HEK293 (cell line): ENCODE measurements at regions not wholly inside any gene's neighbourhood (a gene's known extent, or its start where the extent isn't known, plus 50 kb on each side); places are given as distances from the start of the nearest gene placed in this dataset.
A peak's percentile ranks its signal among the peaks of the same experiment; 100 is the strongest.

Experiments used
- CTCF ChIA-PET: fragments of 350-600 bp; formaldehyde crosslinking; extraction: SDS; loops from one replicate; lab custom pipeline; 2021; ENCODE audit warnings: antibody characterized with exemption; lab: Yijun Ruan, JAX
- POLR2A ChIA-PET: fragments of 300-600 bp; formaldehyde crosslinking; extraction: SDS; loops from one replicate; lab custom pipeline; 2020; ENCODE audit warnings: antibody characterized with exemption, inconsistent platforms; lab: Yijun Ruan, JAX
- H3K27ac ChIP-seq: fragments of 200-500 bp; sonication (Bioruptor generic); 2 replicates; pipeline ENCODE4 v1.5.1; 2014; ENCODE audit warnings: low read depth, low read length, control low read depth, inconsistent platforms; ENCODE audit errors: extremely low read depth
- H3K36me3 ChIP-seq, 2 experiments: fragments of 200-500 bp in 1 of 2; sonication (Bioruptor generic) in 1 of 2; 1 replicate in 1 of 2; 2 replicates in 1 of 2; pipeline ENCODE4 v1.5.1; 2014 to 2017; ENCODE audit warnings: inconsistent platforms in 2 of 2, low read length in 2 of 2; ENCODE audit not compliant: control insufficient read depth in 2 of 2, insufficient read depth in 1 of 2
- H3K4me1 ChIP-seq: fragments of 200-500 bp; sonication (Bioruptor generic); 2 replicates; pipeline ENCODE4 v1.5.1; 2014; ENCODE audit warnings: mild to moderate bottlenecking, low read length, inconsistent platforms; ENCODE audit not compliant: control insufficient read depth, insufficient read depth
- H3K4me3 ChIP-seq: 2 replicates; pipeline ENCODE4 v1.5.1; 2011; ENCODE audit warnings: low read depth, mild to moderate bottlenecking, control low read depth, low read length, moderate library complexity
- H3K9me3 ChIP-seq: fragments of 200-500 bp; sonication (Bioruptor generic); 2 replicates; pipeline ENCODE4 v1.5.1; 2014; ENCODE audit warnings: low read depth, low read length, inconsistent platforms; ENCODE audit not compliant: control insufficient read depth, insufficient read depth
- CTCF ChIP-seq: fragments of 450-650 bp; formaldehyde crosslinking; IDR thresholded peaks from 2 replicates; pipeline ENCODE4 v1.5.1; 2016; ENCODE audit warnings: missing biosample characterization, missing genetic modification characterization
- KLF10 ChIP-seq: fragments of 450-650 bp; IDR thresholded peaks from 2 replicates; pipeline ENCODE4 v1.5.1; 2018; ENCODE audit warnings: missing biosample characterization, mild to moderate bottlenecking, missing genetic modification characterization
- KLF8 ChIP-seq: fragments of 450-650 bp; formaldehyde crosslinking; IDR thresholded peaks from 2 replicates; pipeline ENCODE4 v1.5.1; 2016; ENCODE audit warnings: missing biosample characterization, missing genetic modification characterization
- PRDM10 ChIP-seq: fragments of 450-650 bp; formaldehyde crosslinking; IDR thresholded peaks from 2 replicates; pipeline ENCODE4 v1.5.1; 2016; ENCODE audit warnings: missing biosample characterization, missing genetic modification characterization
- SCRT2 ChIP-seq: fragments of 450-650 bp; formaldehyde crosslinking; IDR thresholded peaks from 2 replicates; pipeline ENCODE4 v1.5.1; 2016; ENCODE audit warnings: missing biosample characterization, missing genetic modification characterization
- SP2 ChIP-seq: fragments of 450-650 bp; formaldehyde crosslinking; IDR thresholded peaks from 2 replicates; pipeline ENCODE4 v1.5.1; 2016; ENCODE audit warnings: missing biosample characterization, missing genetic modification characterization
- ZNF140 ChIP-seq: fragments of 450-650 bp; formaldehyde crosslinking; IDR thresholded peaks from 2 replicates; pipeline ENCODE4 v1.5.1; 2016; ENCODE audit warnings: missing biosample characterization, missing genetic modification characterization
- ZNF2 ChIP-seq: fragments of 450-650 bp; formaldehyde crosslinking; IDR thresholded peaks from 2 replicates; pipeline ENCODE4 v1.5.1; 2016; ENCODE audit warnings: missing biosample characterization, missing genetic modification characterization
- ZNF24 ChIP-seq: fragments of 450-650 bp; formaldehyde crosslinking; IDR thresholded peaks from 2 replicates; pipeline ENCODE4 v1.5.1; 2016; ENCODE audit warnings: missing biosample characterization, missing genetic modification characterization
- ZNF335 ChIP-seq: fragments of 450-650 bp; formaldehyde crosslinking; conservative IDR thresholded peaks from 2 replicates; pipeline ENCODE4 v1.5.1; 2016; ENCODE audit warnings: missing biosample characterization, missing genetic modification characterization
- ZNF366 ChIP-seq: fragments of 450-650 bp; formaldehyde crosslinking; conservative IDR thresholded peaks from 2 replicates; pipeline ENCODE4 v1.5.1; 2016; ENCODE audit warnings: missing biosample characterization, missing genetic modification characterization
- ZNF521 ChIP-seq: fragments of 450-650 bp; formaldehyde crosslinking; IDR thresholded peaks from 2 replicates; pipeline ENCODE4 v1.5.1; 2017; ENCODE audit warnings: missing biosample characterization, mild to moderate bottlenecking, missing genetic modification characterization
- ZNF596 ChIP-seq: fragments of 450-650 bp; IDR thresholded peaks from 2 replicates; pipeline ENCODE4 v1.5.0; 2018; ENCODE audit warnings: missing biosample characterization, mild to moderate bottlenecking, missing genetic modification characterization, moderate library complexity
- ZNF624 ChIP-seq: fragments of 450-650 bp; formaldehyde crosslinking; IDR thresholded peaks from 2 replicates; pipeline ENCODE4 v1.5.1; 2017; ENCODE audit warnings: missing biosample characterization, missing genetic modification characterization
- ZNF654 ChIP-seq: fragments of 450-650 bp; formaldehyde crosslinking; IDR thresholded peaks from 2 replicates; pipeline ENCODE4 v1.5.1; 2016; ENCODE audit warnings: low read depth, missing biosample characterization, missing genetic modification characterization
- ZNF660 ChIP-seq: fragments of 450-650 bp; IDR thresholded peaks from 2 replicates; pipeline ENCODE4 v1.5.1; 2018; ENCODE audit warnings: missing biosample characterization, mild to moderate bottlenecking, missing genetic modification characterization
- ZNF830 ChIP-seq: fragments of 450-650 bp; IDR thresholded peaks from 2 replicates; pipeline ENCODE4 v1.5.0; 2018; ENCODE audit warnings: missing biosample characterization, missing genetic modification characterization, low read depth, mild to moderate bottlenecking, moderate library complexity

GRCh38 chr14:53541411-53541810, 388.3 kb upstream of the DDHD1 start:
- Histone ChIP-seq H3K4me1 (no peaks in the 10 kb centered on the region; the same call in 1 of the 2 replicates), H3K4me3 (no peak overlapping the region), H3K27ac (no peak overlapping the region), H3K36me3 (no peaks in the 10 kb centered on the region), H3K9me3 (no peaks in the 10 kb centered on the region)
- ChIA-PET CTCF (interaction anchor here (0.6 to 0.7 kb wide), 4 partner anchors 15 to 796 kb away, joined by 3 read pairs; no protein-coding TSS in a partner anchor), POLR2A (no interaction called here)
- TF ChIP-seq SP2 (no peak), ZNF521 (tag by site-specific recombination) (no peak), PRDM10 (tag by site-specific recombination) (no peak), KLF10 (tag by site-specific recombination) (no peak), ZNF596 (tag by site-specific recombination) (no peak), SCRT2 (tag by site-specific recombination) (no peak), KLF8 (no peak), ZNF366 (tag by site-specific recombination) (no peak), ZNF335 (no peak), ZNF140 (no peak)

GRCh38 chr14:53539489-53540126, 386.5 kb upstream of the DDHD1 start:
- CTCF ChIA-PET: interaction anchor here (0.6 to 4.0 kb wide), 19 partner anchors 10 to 809 kb away, joined by 3 to 36 read pairs (median 4); no protein-coding TSS in a partner anchor
- H3K36me3 ChIP-seq: no peaks in the 10 kb centered on the region
- H3K4me3 ChIP-seq: no peak overlapping the region
- POLR2A ChIA-PET: no interaction called here
- TF ChIP-seq ZNF660 (0 out of 2 replicates have a peak, but pooled peaks have one; percentile 35), CTCF (peak; percentile 34; the same call in 1 of the 2 replicates), SCRT2 (tag by site-specific recombination) (0 out of 2 replicates have a peak, but pooled peaks have one; percentile 35), ZNF366 (tag by site-specific recombination) (0 out of 2 replicates have a peak, but pooled peaks have one; percentile 16), ZNF24 (tag by site-specific recombination) (0 out of 2 replicates have a peak, but pooled peaks have one; percentile 38), ZNF624 (tag by site-specific recombination) (no peak), ZNF830 (tag by site-specific recombination) (no peak), ZNF2 (tag by site-specific recombination) (peak; percentile 88), ZNF654 (peak; percentile 84)
- no peaks in the 10 kb centered on the region for H3K9me3 ChIP-seq
- no peak overlapping the region for H3K27ac ChIP-seq
- H3K4me1 ChIP-seq: no peaks in the 10 kb centered on the region; the same call in 1 of the 2 replicates
